GM23248 (cell line): ENCODE measurements at regions not wholly inside any gene's neighbourhood (a gene's known extent, or its start where the extent isn't known, plus 50 kb on each side); places are given as distances from the start of the nearest gene placed in this dataset.
A peak's percentile ranks its signal among the peaks of the same experiment; 100 is the strongest.

Experiments used
- DNase-seq: peaks from one replicate; pipeline ENCODE4 v3.0.0-alpha.2; 2015
- H2AFZ ChIP-seq: fragments of 200-600 bp; sonication (generic); 2 replicates; pipeline ENCODE4 v1.6.1; 2016; ENCODE audit warnings: antibody characterized with exemption
- H3F3A ChIP-seq: fragments of 200-600 bp; sonication (generic); 2 replicates; pipeline ENCODE4 v1.6.1; 2016; ENCODE audit warnings: mild to moderate bottlenecking, antibody characterized with exemption, mixed run types; ENCODE audit not compliant: insufficient read depth
- H3K27ac ChIP-seq: fragments of 200-600 bp; sonication (generic); 2 replicates; pipeline ENCODE4 v1.5.1; 2016; ENCODE audit warnings: mild to moderate bottlenecking
- H3K27me3 ChIP-seq: fragments of 200-600 bp; sonication (generic); replicated peaks from 2 replicates; pipeline ENCODE4 v1.6.1; 2016; ENCODE audit warnings: mild to moderate bottlenecking; ENCODE audit not compliant: insufficient read depth
- H3K36me3 ChIP-seq: fragments of 200-600 bp; sonication (generic); 2 replicates; pipeline ENCODE4 v1.6.1; 2016; ENCODE audit warnings: low read depth, mild to moderate bottlenecking
- H3K4me1 ChIP-seq: fragments of 200-600 bp; sonication (generic); 2 replicates; pipeline ENCODE4 v1.6.1; 2016; ENCODE audit warnings: mild to moderate bottlenecking; ENCODE audit not compliant: insufficient read depth
- H3K4me2 ChIP-seq: fragments of 200-600 bp; sonication (generic); one replicate; pipeline ENCODE4 v1.6.1; 2016; ENCODE audit warnings: mild to moderate bottlenecking; ENCODE audit not compliant: unreplicated experiment
- H3K4me3 ChIP-seq: fragments of 200-600 bp; sonication (generic); 2 replicates; pipeline ENCODE4 v1.5.1; 2016; ENCODE audit warnings: mild to moderate bottlenecking
- H3K79me2 ChIP-seq: fragments of 200-600 bp; sonication (generic); 2 replicates; pipeline ENCODE4 v1.6.1; 2016; ENCODE audit warnings: mild to moderate bottlenecking; ENCODE audit not compliant: insufficient read depth
- H3K9ac ChIP-seq: fragments of 200-600 bp; sonication (generic); 2 replicates; pipeline ENCODE4 v1.6.1; 2016; ENCODE audit warnings: mild to moderate bottlenecking
- H3K9me2 ChIP-seq: fragments of 200-600 bp; sonication (generic); 2 replicates; pipeline ENCODE4 v1.6.1; 2016; ENCODE audit warnings: mixed run types, mild to moderate bottlenecking, moderate library complexity; ENCODE audit not compliant: insufficient read depth
- H3K9me3 ChIP-seq: fragments of 200-600 bp; sonication (generic); one replicate; pipeline ENCODE4 v1.6.1; 2017; ENCODE audit warnings: low read depth
- H4K20me1 ChIP-seq: fragments of 200-600 bp; sonication (generic); 2 replicates; pipeline ENCODE4 v1.6.0; 2016; ENCODE audit not compliant: insufficient read depth
- EZH2 ChIP-seq: fragments of 200-600 bp; sonication (generic); IDR thresholded peaks from 2 replicates; pipeline ENCODE4 v1.6.1; 2018; ENCODE audit warnings: antibody characterized with exemption, mild to moderate bottlenecking; ENCODE audit not compliant: insufficient read depth, poor library complexity, severe bottlenecking
- EZH2phosphoT487 ChIP-seq: fragments of 200-600 bp; sonication (generic); IDR thresholded peaks from 2 replicates; pipeline ENCODE4 v1.6.1; 2018; ENCODE audit warnings: antibody characterized with exemption, moderate library complexity, mild to moderate bottlenecking, low read depth; ENCODE audit not compliant: insufficient read depth
- WGBS, 2 experiments: methylation state at CpG; one replicate each; pipeline ENCODE4 v1.1.6; 2015 to 2017; ENCODE audit warnings: low lambda C conversion rate in 2 of 2, low coverage in 1 of 2; ENCODE audit errors: missing lambda C conversion rate in 2 of 2; 5-methylcytosine and 5-hydroxymethylcytosine counted together
- in situ Hi-C: fragments of 300-500 bp; cut with MboI; formaldehyde crosslinking; loops from 2 replicates; pipeline ENCODE4 v1.15.0; 2020

DNA sequence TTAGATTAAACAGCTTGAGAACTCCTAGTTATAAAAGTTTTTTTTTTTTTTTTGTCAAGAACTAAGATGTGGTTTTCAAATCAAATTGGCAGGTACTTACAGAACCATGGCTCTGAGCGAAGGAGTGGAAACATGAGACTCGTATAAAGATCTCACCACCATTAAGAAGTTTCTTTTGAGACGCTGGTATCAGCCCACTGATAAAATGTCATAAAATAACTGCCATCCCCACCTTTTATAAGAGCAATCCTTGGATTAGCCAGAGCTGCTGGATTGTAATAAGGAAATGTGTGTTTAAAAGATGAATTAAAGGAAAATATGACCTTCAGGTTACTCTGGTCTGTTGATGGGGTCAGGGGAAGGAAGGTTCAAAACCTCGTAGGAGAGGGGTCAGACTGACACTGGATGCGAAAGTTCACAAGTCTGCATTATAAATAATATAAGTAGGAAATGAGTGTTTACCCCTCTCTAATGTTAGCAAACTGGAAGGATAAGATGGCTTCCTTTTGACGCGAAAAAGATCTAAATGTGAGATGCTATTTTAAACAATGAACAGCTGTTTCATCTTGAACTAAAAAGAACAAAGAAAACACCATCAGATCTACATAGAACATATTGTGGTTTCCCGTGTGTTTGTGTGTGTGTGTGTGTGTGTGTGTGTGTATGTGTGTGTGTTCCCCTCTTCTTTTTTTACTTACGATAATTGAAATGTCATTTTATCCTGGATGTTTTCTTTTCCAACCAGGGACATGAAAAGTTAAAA, 386.8 kb upstream of the JAG1 start:
- no peaks in the 10 kb centered on the region for H4K20me1 ChIP-seq
- H3K9me3 ChIP-seq, result no peaks in the 10 kb centered on the region
- H3F3A ChIP-seq, result no peaks in the 10 kb centered on the region
- H2AFZ ChIP-seq, result no peak overlapping the region
- no peaks in the 10 kb centered on the region for H3K4me1 ChIP-seq
- H3K27ac ChIP-seq, result no peak overlapping the region
- 72 to 76% methylated on average over 9 of the region's 9 CpGs for WGBS, 2 experiments
- no peak overlapping the region for H3K9ac ChIP-seq
- H3K79me2 ChIP-seq, result no peaks in the 10 kb centered on the region
- H3K4me3 ChIP-seq, result no peak overlapping the region
- in situ Hi-C loops, result no loop called here
- H3K9me2 ChIP-seq, result no peaks in the 10 kb centered on the region; the same call in 1 of the 2 replicates
- H3K4me2 ChIP-seq, result no peak overlapping the region
- TF ChIP-seq EZH2phosphoT487, result no peak
- TF ChIP-seq EZH2, result no peak
- DNase-seq, result no peak
- no peaks in the 10 kb centered on the region for H3K27me3 ChIP-seq
- no peaks in the 10 kb centered on the region for H3K36me3 ChIP-seq

DNA sequence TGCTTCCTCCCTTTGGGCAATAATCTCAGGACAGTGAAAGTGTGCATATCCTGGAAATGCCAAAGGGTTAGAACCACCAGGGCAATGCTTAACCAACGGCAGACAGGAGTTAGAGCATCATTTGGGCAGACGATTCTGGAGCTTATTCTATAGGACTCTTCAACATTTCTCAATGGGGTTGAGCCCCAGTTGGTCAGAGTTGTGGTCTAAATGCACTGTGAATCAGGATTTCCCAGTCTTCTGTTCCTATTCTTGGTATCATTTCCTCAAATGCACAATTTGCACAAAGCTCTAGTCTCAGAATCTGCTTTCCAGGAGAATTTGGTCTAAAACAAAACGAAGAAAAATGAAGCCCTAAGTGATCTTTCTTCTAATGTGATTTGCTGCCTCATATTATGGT, 389.6 kb upstream of the JAG1 start:
- in situ Hi-C loops, result no loop called here
- H3K9ac ChIP-seq, result no peak overlapping the region
- no peaks in the 10 kb centered on the region for H4K20me1 ChIP-seq
- no peak overlapping the region for H3K27ac ChIP-seq
- no peak overlapping the region for H3K4me2 ChIP-seq
- H3K27me3 ChIP-seq, result no peaks in the 10 kb centered on the region
- DNase-seq, result no peak
- H3F3A ChIP-seq, result no peaks in the 10 kb centered on the region
- 66 to 70% methylated on average over 3 of the region's 3 CpGs for WGBS, 2 experiments
- no peak for TF ChIP-seq EZH2
- no peak for TF ChIP-seq EZH2phosphoT487
- no peaks in the 10 kb centered on the region for H3K79me2 ChIP-seq
- no peak overlapping the region for H2AFZ ChIP-seq
- H3K36me3 ChIP-seq, result no peaks in the 10 kb centered on the region
- no peaks in the 10 kb centered on the region for H3K4me1 ChIP-seq
- no peak overlapping the region for H3K4me3 ChIP-seq
- H3K9me2 ChIP-seq, result no peaks in the 10 kb centered on the region; the same call in 1 of the 2 replicates
- no peaks in the 10 kb centered on the region for H3K9me3 ChIP-seq

DNA sequence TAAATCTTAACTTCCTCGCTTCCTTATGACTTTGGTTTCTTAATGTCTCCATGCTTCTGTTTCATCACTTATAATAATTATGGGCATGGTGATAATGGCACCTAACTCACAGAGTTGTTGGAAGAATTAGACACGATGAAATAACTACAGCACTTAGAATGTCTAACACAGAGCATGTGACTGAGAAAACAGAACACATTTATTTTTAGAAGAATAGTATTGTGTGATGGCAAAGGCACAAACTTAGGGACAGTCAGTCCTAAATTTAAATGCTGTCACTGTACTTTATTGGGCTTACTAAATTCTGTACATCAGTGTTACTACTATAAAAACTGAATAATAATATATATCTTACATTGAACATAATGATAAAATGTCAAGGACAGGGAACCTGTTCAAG, 391.1 kb upstream of the JAG1 start:
- Histone ChIP-seq H3K9me3 (no peaks in the 10 kb centered on the region), H3K79me2 (no peaks in the 10 kb centered on the region), H3K4me3 (no peak overlapping the region), H3K9me2 (no peaks in the 10 kb centered on the region), H3K36me3 (no peaks in the 10 kb centered on the region), H2AFZ (no peak overlapping the region), H3K4me1 (no peaks in the 10 kb centered on the region), H3K4me2 (no peak overlapping the region), H3F3A (no peaks in the 10 kb centered on the region), H3K9ac (no peak overlapping the region), H3K27me3 (no peaks in the 10 kb centered on the region), H4K20me1 (no peaks in the 10 kb centered on the region), H3K27ac (no peak overlapping the region)
- no peak for DNase-seq
- TF ChIP-seq EZH2 (no peak), EZH2phosphoT487 (no peak)
- in situ Hi-C loops, result no loop called here
- WGBS, 2 experiments, result 31 to 37% methylated on average over 2 of the region's 2 CpGs

DNA sequence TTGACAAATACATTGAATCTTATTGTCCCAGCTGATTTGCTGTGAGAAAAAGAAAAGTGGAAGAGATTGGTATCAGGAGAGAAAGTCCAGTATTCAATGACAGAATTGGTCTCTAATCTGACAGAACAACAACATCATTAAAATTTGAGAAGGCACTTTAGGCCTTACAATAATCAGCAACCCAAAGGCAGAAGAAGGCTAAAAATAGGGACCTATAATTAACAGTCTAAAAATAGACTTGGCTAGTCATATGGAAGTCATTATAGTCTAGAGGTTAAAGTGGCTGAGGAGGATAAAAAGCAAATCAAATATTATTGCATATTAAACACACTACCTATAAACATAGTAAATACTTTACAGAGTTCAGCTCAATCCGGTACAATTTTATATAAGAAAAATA, 393.6 kb upstream of the JAG1 start:
- no peaks in the 10 kb centered on the region for H4K20me1 ChIP-seq
- in situ Hi-C loops, result no loop called here
- H3K4me2 ChIP-seq, result no peak overlapping the region
- no peaks in the 10 kb centered on the region for H3K27me3 ChIP-seq
- H3K9ac ChIP-seq, result no peak overlapping the region
- H2AFZ ChIP-seq, result no peak overlapping the region
- no peak overlapping the region for H3K27ac ChIP-seq
- H3K4me3 ChIP-seq, result no peak overlapping the region
- no peaks in the 10 kb centered on the region for H3F3A ChIP-seq
- no peaks in the 10 kb centered on the region for H3K4me1 ChIP-seq
- peak; percentile 6 for DNase-seq
- H3K79me2 ChIP-seq, result no peaks in the 10 kb centered on the region
- TF ChIP-seq EZH2 (no peak), EZH2phosphoT487 (no peak)
- no peaks in the 10 kb centered on the region for H3K9me2 ChIP-seq
- H3K36me3 ChIP-seq, result no peaks in the 10 kb centered on the region
- no peaks in the 10 kb centered on the region for H3K9me3 ChIP-seq
- WGBS, 2 experiments, result 43 to 57% methylated on average over 1 of the region's 1 CpG
